Nephron (organoid): ENCODE measurements at regions not wholly inside any gene's neighbourhood (a gene's known extent, or its start where the extent isn't known, plus 50 kb on each side); places are given as distances from the start of the nearest gene placed in this dataset.

Experiments
- H3K27ac Mint-ChIP-seq, 3 experiments: 2 replicates each; pipeline ENCODE4 v1.8.0; 2020; ENCODE audit warnings: mixed read lengths in 3 of 3, mild to moderate bottlenecking in 2 of 3, moderate library complexity in 1 of 3
- H3K27me3 Mint-ChIP-seq: 2 replicates; pipeline ENCODE4 v1.8.0; 2021; ENCODE audit warnings: low read depth, mild to moderate bottlenecking, moderate library complexity, mixed read lengths
- H3K36me3 Mint-ChIP-seq: 2 replicates; pipeline ENCODE4 v1.8.0; 2020; ENCODE audit warnings: low read depth, mixed read lengths
- H3K4me1 Mint-ChIP-seq: 2 replicates; pipeline ENCODE4 v1.8.0; 2020; ENCODE audit warnings: mixed read lengths
- H3K4me3 Mint-ChIP-seq, 3 experiments: 2 replicates each; pipeline ENCODE4 v1.8.0; 2020; ENCODE audit warnings: mild to moderate bottlenecking in 3 of 3, mixed read lengths in 3 of 3, moderate library complexity in 2 of 3
- H3K9me3 Mint-ChIP-seq: 2 replicates; pipeline ENCODE4 v1.8.0; 2020; ENCODE audit warnings: mixed read lengths
- CTCF ChIP-seq, 3 experiments: fragments of 200-600 bp; sonication (generic); IDR thresholded peaks; one replicate each; pipeline ENCODE4 v1.5.0; 2021; ENCODE audit warnings: antibody characterized with exemption in 3 of 3; ENCODE audit not compliant: unreplicated experiment in 3 of 3

- no peak for TF ChIP-seq CTCF (IDR thresholded peaks at IDR 0.05; ENCODE audit: unreplicated experiment in 3 of 3)
- Mint-ChIP-seq H3K36me3 (no peaks in the 10 kb centered on the region), H3K4me3 (no peak overlapping the region), H3K9me3 (no peaks in the 10 kb centered on the region), H3K27me3 (peaks cover 32% of the 10 kb centered on the region), H3K27ac (no peak overlapping the region), H3K4me1 (no peaks in the 10 kb centered on the region)
Observed at GRCh38 chr1:177706977-177707376, 262.9 kb downstream of the SEC16B start.

- peaks cover 32% of the 10 kb centered on the region for H3K27me3 Mint-ChIP-seq
- no peaks in the 10 kb centered on the region for H3K9me3 Mint-ChIP-seq
- no peaks in the 10 kb centered on the region for H3K36me3 Mint-ChIP-seq
- no peak overlapping the region for H3K27ac Mint-ChIP-seq
- no peaks in the 10 kb centered on the region for H3K4me1 Mint-ChIP-seq
- no peak for TF ChIP-seq CTCF (IDR thresholded peaks at IDR 0.05; ENCODE audit: unreplicated experiment in 3 of 3)
- H3K4me3 Mint-ChIP-seq, result no peak overlapping the region
Observed at GRCh38 chr1:177705839-177706238, 264.0 kb downstream of the SEC16B start.

- Mint-ChIP-seq H3K36me3 (no peaks in the 10 kb centered on the region), H3K27me3 (peaks cover 15% of the 10 kb centered on the region), H3K4me3 (no peak overlapping the region), H3K9me3 (no peaks in the 10 kb centered on the region), H3K4me1 (no peaks in the 10 kb centered on the region), H3K27ac (no peak overlapping the region)
- no peak for TF ChIP-seq CTCF (IDR thresholded peaks at IDR 0.05; ENCODE audit: unreplicated experiment in 3 of 3)
Observed at GRCh38 chr1:177703888-177704446, 265.9 kb downstream of the SEC16B start.

- Mint-ChIP-seq H3K27me3 (peaks cover 4% of the 10 kb centered on the region), H3K9me3 (no peaks in the 10 kb centered on the region), H3K4me1 (no peaks in the 10 kb centered on the region), H3K4me3 (no peak overlapping the region), H3K36me3 (no peaks in the 10 kb centered on the region), H3K27ac (no peak overlapping the region)
- TF ChIP-seq CTCF (IDR thresholded peaks at IDR 0.05; ENCODE audit: unreplicated experiment in 3 of 3), result no peak
Observed at GRCh38 chr1:177701654-177702353, 268.1 kb downstream of the SEC16B start.

GRCh38 chr1:177700856-177701255, 269.0 kb downstream of the SEC16B start:
- Mint-ChIP-seq H3K4me3 (no peak overlapping the region), H3K36me3 (no peaks in the 10 kb centered on the region), H3K9me3 (no peaks in the 10 kb centered on the region), H3K27me3 (peaks cover 4% of the 10 kb centered on the region), H3K4me1 (no peaks in the 10 kb centered on the region), H3K27ac (no peak overlapping the region)
- no peak for TF ChIP-seq CTCF (IDR thresholded peaks at IDR 0.05; ENCODE audit: unreplicated experiment in 3 of 3)

GRCh38 chr1:177690996-177691395, 278.9 kb downstream of the SEC16B start:
- no peaks in the 10 kb centered on the region for H3K27me3 Mint-ChIP-seq
- no peaks in the 10 kb centered on the region for H3K4me1 Mint-ChIP-seq
- no peak for TF ChIP-seq CTCF (IDR thresholded peaks at IDR 0.05; ENCODE audit: unreplicated experiment in 3 of 3)
- peaks cover 30% of the 10 kb centered on the region for H3K9me3 Mint-ChIP-seq
- no peak overlapping the region for H3K4me3 Mint-ChIP-seq
- no peak overlapping the region for H3K27ac Mint-ChIP-seq
- H3K36me3 Mint-ChIP-seq, result no peaks in the 10 kb centered on the region
